Colonic mucosa (tissue), 4 donors: ENCODE measurements at regions not wholly inside any gene's neighbourhood (a gene's known extent, or its start where the extent isn't known, plus 50 kb on each side); places are given as distances from the start of the nearest gene placed in this dataset.

Experiments
- DNase-seq: peaks from one replicate; pipeline ENCODE4 v3.0.0-alpha.2; 2020
- H3K27ac ChIP-seq: fragments of 200-600 bp; one replicate; pipeline ENCODE4 v1.8.0; 2021
- H3K27me3 ChIP-seq: fragments of 200-600 bp; one replicate; pipeline ENCODE4 v1.8.0; 2021
- H3K36me3 ChIP-seq: fragments of 200-600 bp; one replicate; pipeline ENCODE4 v1.8.0; 2021
- H3K4me1 ChIP-seq: fragments of 200-600 bp; one replicate; pipeline ENCODE4 v1.8.0; 2021; ENCODE audit warnings: mild to moderate bottlenecking
- H3K4me3 ChIP-seq: fragments of 200-600 bp; one replicate; pipeline ENCODE4 v1.8.0; 2021
- H3K9ac ChIP-seq, 2 donors: one replicate each; pipeline ENCODE4 v1.7.0; 2013; ENCODE audit warnings: control low read depth in 2 of 2, low read depth in 2 of 2, low read length in 2 of 2
- H3K9me3 ChIP-seq: fragments of 200-600 bp; one replicate; pipeline ENCODE4 v1.8.0; 2021
- intact Hi-C: fragments of 100-400 bp; cut with DNase I; formaldehyde crosslinking; loops from one replicate; pipeline ENCODE4 v1.14.1; 2022
- TF ChIP-seq, protein P1 (sequence below): fragments of 200-600 bp; IDR thresholded peaks from one replicate; pipeline ENCODE4 v1.8.0; 2022; ENCODE audit warnings: antibody characterized with exemption, mild to moderate bottlenecking
- donor health status: healthy.
- donor health status: DM: no; HTN: no; CAD: no.
- donor health status: DM: no; HTN: no; CAD: no.

DNA sequence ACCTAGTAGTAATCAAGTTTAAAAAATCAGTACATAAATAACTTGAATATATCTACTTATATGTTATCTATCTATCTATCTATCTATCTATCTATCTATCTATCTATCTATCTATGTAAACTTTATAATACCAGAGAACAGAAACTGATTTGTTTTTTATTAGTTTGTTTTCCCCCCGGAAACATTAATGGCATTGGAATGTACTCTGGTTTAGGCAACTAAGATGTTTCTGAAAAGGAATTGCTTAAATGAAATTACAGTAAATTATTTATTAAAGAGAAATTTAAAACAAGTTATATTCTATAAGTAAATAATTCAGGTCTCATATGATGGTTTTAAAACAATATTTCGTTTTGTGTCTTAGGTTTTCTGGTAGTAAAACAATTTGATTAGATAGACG, 681.0 kb upstream of the ADAMTS5 start:
- no peaks in the 10 kb centered on the region for H3K27me3 ChIP-seq
- no peak for DNase-seq
- H3K4me1 ChIP-seq = no peaks in the 10 kb centered on the region
- TF ChIP-seq, protein P1, sequence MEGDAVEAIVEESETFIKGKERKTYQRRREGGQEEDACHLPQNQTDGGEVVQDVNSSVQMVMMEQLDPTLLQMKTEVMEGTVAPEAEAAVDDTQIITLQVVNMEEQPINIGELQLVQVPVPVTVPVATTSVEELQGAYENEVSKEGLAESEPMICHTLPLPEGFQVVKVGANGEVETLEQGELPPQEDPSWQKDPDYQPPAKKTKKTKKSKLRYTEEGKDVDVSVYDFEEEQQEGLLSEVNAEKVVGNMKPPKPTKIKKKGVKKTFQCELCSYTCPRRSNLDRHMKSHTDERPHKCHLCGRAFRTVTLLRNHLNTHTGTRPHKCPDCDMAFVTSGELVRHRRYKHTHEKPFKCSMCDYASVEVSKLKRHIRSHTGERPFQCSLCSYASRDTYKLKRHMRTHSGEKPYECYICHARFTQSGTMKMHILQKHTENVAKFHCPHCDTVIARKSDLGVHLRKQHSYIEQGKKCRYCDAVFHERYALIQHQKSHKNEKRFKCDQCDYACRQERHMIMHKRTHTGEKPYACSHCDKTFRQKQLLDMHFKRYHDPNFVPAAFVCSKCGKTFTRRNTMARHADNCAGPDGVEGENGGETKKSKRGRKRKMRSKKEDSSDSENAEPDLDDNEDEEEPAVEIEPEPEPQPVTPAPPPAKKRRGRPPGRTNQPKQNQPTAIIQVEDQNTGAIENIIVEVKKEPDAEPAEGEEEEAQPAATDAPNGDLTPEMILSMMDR = no peak
- no peak overlapping the region for H3K9ac ChIP-seq
- no peak overlapping the region for H3K27ac ChIP-seq
- intact Hi-C loops = no loop called here
- H3K9me3 ChIP-seq = no peaks in the 10 kb centered on the region
- no peaks in the 10 kb centered on the region for H3K36me3 ChIP-seq
- no peak overlapping the region for H3K4me3 ChIP-seq

DNA sequence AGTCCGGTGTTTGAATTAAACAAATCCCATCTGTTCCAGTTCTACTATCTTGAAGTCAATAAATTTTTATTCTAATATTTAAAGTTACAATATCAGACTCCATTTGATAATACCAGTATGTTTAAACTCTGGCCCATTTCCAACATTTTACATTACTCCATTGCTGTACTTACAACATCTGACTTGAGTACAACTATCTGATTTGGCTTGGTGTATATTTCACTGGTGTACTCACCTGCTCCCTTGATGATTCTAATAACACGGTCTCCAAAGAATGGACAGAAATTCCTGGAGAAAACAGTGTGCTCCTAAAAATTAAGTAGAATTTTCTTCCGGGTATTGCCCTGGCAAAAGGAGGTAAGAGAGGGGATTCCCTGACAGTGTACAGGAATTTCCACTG, 680.5 kb upstream of the ADAMTS5 start:
- H3K27ac ChIP-seq = no peak overlapping the region
- TF ChIP-seq, protein P1 = no peak
- intact Hi-C loops = no loop called here
- no peaks in the 10 kb centered on the region for H3K36me3 ChIP-seq
- no peak overlapping the region for H3K9ac ChIP-seq
- H3K9me3 ChIP-seq = no peaks in the 10 kb centered on the region
- no peaks in the 10 kb centered on the region for H3K27me3 ChIP-seq
- no peaks in the 10 kb centered on the region for H3K4me1 ChIP-seq
- H3K4me3 ChIP-seq = no peak overlapping the region
- no peak for DNase-seq

DNA sequence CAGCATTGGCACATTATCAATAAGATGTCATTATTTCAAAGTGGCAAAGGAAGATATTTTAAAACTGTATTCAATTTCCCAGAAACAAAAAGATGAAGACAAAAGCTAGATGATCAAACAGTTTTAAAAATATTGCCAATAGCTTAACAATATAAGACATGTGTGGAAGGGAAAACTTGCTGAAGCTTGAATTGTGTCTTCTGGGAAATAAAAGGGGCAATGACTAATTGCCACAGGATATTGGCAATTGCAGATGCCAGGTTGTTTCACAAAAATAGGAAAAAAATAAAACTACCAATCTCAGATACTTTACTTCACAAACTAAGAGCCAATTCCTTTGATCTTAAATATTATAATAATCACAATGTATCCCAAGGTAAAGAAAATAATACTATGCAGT, 679.8 kb upstream of the ADAMTS5 start:
- Histone ChIP-seq H3K4me1 (no peaks in the 10 kb centered on the region), H3K4me3 (no peak overlapping the region), H3K9ac (no peak overlapping the region), H3K27me3 (no peaks in the 10 kb centered on the region), H3K27ac (no peak overlapping the region), H3K9me3 (no peaks in the 10 kb centered on the region), H3K36me3 (no peaks in the 10 kb centered on the region)
- intact Hi-C loops = no loop called here
- TF ChIP-seq, protein P1 = no peak
- DNase-seq = no peak

DNA sequence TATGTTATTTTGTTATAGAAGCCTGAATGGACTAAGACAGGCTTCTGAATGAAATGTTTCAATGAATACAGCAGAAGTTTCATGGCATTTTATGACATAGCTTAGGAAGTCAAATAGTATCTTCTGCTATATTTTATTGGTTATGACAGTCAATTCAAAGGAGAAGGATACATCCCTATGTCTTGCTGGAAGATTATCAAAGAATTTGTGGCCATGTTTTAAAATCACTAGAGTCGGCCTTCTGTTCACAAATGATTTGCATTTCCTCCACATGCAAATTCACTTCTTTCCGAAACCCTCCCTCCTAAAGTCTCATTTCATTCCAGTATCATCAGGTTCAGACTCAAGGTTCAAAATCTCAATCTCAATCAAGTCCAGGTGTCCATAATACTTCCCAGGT, 679.2 kb upstream of the ADAMTS5 start:
- TF ChIP-seq, protein P1 = no peak
- Histone ChIP-seq H3K9me3 (no peaks in the 10 kb centered on the region), H3K27me3 (no peaks in the 10 kb centered on the region), H3K36me3 (no peaks in the 10 kb centered on the region), H3K27ac (no peak overlapping the region), H3K9ac (no peak overlapping the region), H3K4me3 (no peak overlapping the region), H3K4me1 (no peaks in the 10 kb centered on the region)
- no peak for DNase-seq
- intact Hi-C loops = no loop called here

DNA sequence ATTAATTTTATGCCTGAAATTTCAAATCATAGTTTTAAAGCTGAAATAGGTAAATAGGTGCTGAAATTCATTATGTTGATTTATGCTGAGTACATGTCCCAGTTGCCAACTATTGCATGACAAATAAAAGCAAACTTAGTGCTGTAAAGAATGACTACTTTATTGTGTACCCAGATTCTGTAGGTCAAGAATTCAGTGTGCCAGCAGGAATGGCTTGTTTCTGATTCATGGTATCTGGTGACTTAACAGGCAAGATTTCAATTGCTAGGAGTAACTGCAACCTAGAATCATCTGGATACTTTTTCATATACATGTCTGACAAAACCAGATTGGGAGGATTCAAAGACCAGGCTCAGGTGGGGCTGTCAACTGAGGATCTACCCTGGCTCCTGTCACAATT, 678.4 kb upstream of the ADAMTS5 start:
- Histone ChIP-seq H3K9ac (no peak overlapping the region), H3K4me1 (no peaks in the 10 kb centered on the region), H3K27me3 (no peaks in the 10 kb centered on the region), H3K4me3 (no peak overlapping the region), H3K36me3 (no peaks in the 10 kb centered on the region), H3K9me3 (no peaks in the 10 kb centered on the region), H3K27ac (no peak overlapping the region)
- DNase-seq = no peak
- intact Hi-C loops = no loop called here
- TF ChIP-seq, protein P1 = no peak

DNA sequence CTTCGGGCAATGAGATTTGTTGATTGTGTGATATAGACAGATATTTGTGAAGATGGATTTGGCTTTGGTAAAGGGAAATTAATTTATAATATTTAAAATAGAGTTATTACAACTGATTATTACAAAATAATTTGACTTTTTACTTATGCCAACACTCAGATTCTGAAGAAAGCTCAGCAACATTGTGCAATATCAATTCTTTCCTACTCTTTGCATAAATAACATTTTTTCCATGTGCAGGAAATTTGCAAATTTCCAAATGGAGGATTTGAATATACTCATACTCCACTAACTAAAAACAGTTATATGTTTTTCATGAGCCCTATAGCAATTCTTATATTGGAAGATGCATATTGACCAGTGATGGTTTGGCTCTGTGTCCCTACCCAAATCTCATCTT, 676.4 kb upstream of the ADAMTS5 start:
- no peak overlapping the region for H3K4me3 ChIP-seq
- no peaks in the 10 kb centered on the region for H3K9me3 ChIP-seq
- no peak overlapping the region for H3K27ac ChIP-seq
- TF ChIP-seq, protein P1 = no peak
- H3K36me3 ChIP-seq = no peaks in the 10 kb centered on the region
- no peaks in the 10 kb centered on the region for H3K27me3 ChIP-seq
- intact Hi-C loops = no loop called here
- no peak overlapping the region for H3K9ac ChIP-seq
- no peaks in the 10 kb centered on the region for H3K4me1 ChIP-seq
- DNase-seq = no peak
